ENCODE measurements at regions not wholly inside any gene's neighbourhood (a gene's known extent, or its start where the extent isn't known, plus 50 kb on each side); places are given as distances from the start of the nearest gene placed in this dataset.

DNA sequence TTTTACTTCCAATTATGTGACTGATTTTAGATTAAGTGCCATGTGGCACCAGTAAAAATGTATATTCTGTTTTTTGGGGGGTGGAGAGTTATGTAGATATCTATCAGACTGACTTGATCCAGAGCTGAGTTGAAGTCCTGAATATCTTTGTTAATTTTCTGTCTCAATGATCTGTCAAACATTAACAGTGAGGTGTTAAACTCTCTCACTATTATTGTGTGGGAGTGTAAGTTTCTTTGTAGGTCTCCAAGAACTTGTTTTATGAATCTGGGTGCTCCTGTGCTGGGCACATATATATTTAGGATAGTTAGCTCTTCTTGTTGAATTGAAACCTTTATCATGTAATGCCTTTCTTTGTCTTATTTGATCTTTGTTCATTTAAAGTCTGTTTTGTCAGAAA is 276.5 kb upstream of the USP25 start:
- TF ChIP-seq, protein P1, sequence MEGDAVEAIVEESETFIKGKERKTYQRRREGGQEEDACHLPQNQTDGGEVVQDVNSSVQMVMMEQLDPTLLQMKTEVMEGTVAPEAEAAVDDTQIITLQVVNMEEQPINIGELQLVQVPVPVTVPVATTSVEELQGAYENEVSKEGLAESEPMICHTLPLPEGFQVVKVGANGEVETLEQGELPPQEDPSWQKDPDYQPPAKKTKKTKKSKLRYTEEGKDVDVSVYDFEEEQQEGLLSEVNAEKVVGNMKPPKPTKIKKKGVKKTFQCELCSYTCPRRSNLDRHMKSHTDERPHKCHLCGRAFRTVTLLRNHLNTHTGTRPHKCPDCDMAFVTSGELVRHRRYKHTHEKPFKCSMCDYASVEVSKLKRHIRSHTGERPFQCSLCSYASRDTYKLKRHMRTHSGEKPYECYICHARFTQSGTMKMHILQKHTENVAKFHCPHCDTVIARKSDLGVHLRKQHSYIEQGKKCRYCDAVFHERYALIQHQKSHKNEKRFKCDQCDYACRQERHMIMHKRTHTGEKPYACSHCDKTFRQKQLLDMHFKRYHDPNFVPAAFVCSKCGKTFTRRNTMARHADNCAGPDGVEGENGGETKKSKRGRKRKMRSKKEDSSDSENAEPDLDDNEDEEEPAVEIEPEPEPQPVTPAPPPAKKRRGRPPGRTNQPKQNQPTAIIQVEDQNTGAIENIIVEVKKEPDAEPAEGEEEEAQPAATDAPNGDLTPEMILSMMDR (IDR thresholded peaks at IDR 0.05), result no peak
- TF ChIP-seq EP300 (IDR thresholded peaks at IDR 0.05) (no peak), POLR2AphosphoS5 (IDR thresholded peaks at IDR 0.05) (no peak), POLR2A (IDR thresholded peaks at IDR 0.05; ENCODE audit: low read depth) (no peak)

Data from esophagus muscularis mucosa (tissue), 4 donors.